ENCODE measurements at regions not wholly inside any gene's neighbourhood (a gene's known extent, or its start where the extent isn't known, plus 50 kb on each side); places are given as distances from the start of the nearest gene placed in this dataset.

DNA sequence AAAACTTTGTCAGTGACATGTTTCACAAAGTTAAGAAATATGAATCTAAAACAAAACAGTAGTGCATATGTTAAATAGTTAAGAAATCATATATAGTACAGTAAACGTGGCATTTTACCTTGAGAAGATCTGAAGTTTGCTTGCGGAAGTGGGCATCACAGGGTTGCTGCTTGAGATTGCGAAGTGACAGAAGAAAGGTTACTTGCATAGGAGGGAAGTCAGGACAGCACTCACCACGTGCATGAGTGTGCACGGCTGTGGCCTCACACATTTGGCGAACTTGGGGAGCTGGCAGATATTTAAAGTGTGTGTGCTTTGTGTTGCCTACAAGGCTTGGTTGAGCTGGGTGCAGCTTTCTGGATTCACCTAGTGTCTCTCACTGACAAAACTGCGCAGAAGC, 431.5 kb upstream of the ARID1B start:
- no peak overlapping the region for H3K4me3 ChIP-seq (ENCODE audit: low read depth, low read length)
- H3K9ac ChIP-seq (ENCODE audit: low read length), result no peak overlapping the region
- H3K27ac ChIP-seq (ENCODE audit: low read depth, low read length), result no peak overlapping the region
- no peaks in the 10 kb centered on the region for H3K9me3 ChIP-seq (ENCODE audit: control insufficient read depth, insufficient read depth, low read depth, low read length)
- no peaks in the 10 kb centered on the region for H3K36me3 ChIP-seq (ENCODE audit: control insufficient read depth, insufficient read depth, low read length)
- no peaks in the 10 kb centered on the region for H3K27me3 ChIP-seq (ENCODE audit: control insufficient read depth, insufficient read depth, low read length)
- H3K4me1 ChIP-seq (ENCODE audit: control insufficient read depth, insufficient read depth, low read length), result no peaks in the 10 kb centered on the region

DNA sequence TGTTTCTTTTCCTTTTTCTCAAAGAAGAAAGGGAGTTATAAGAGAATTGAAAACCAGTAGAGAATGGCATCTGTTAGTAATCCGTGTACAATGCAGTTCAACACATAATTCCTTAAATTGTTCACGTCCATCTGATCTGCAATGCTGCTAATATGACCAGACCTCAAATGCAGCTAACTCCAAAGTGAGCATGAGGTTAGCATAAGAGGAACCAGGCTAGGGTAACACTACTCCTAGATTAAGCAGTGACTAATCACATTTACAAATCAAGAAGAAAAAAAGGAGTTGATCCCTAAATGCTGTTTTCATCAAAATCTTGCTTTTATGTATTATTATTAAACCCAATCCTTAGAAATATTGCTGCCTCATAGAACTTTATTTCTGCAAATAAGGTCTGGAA, 432.7 kb upstream of the ARID1B start:
- no peaks in the 10 kb centered on the region for H3K4me1 ChIP-seq (ENCODE audit: control insufficient read depth, insufficient read depth, low read length)
- H3K36me3 ChIP-seq (ENCODE audit: control insufficient read depth, insufficient read depth, low read length), result no peaks in the 10 kb centered on the region
- H3K27me3 ChIP-seq (ENCODE audit: control insufficient read depth, insufficient read depth, low read length), result no peaks in the 10 kb centered on the region
- no peak overlapping the region for H3K9ac ChIP-seq (ENCODE audit: low read length)
- H3K9me3 ChIP-seq (ENCODE audit: control insufficient read depth, insufficient read depth, low read depth, low read length), result no peaks in the 10 kb centered on the region
- no peak overlapping the region for H3K4me3 ChIP-seq (ENCODE audit: low read depth, low read length)
- no peak overlapping the region for H3K27ac ChIP-seq (ENCODE audit: low read depth, low read length)

DNA sequence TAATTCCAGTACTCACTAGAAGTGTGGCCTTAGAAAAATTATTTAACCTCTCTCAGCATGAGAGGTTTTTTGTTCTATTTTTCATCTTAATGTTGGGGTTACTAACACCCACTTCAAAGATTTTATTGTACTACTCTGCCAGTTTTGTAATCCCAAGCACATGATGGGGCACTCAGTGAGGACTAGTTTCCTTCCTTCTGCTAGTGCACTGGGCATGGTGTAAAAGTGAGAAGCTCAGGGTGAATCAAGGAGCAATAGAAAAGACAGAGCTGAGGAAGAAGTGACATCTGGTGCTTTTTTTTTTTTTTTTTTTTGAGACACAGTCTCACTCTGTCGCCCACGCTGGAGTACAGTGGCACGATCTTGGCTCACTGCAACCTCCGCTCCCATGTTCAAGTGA, 439.4 kb upstream of the ARID1B start:
- H3K36me3 ChIP-seq (ENCODE audit: control insufficient read depth, insufficient read depth, low read length), result no peaks in the 10 kb centered on the region
- no peaks in the 10 kb centered on the region for H3K27me3 ChIP-seq (ENCODE audit: control insufficient read depth, insufficient read depth, low read length)
- no peaks in the 10 kb centered on the region for H3K4me1 ChIP-seq (ENCODE audit: control insufficient read depth, insufficient read depth, low read length)
- H3K27ac ChIP-seq (ENCODE audit: low read depth, low read length), result no peak overlapping the region
- peaks cover 2% of the 10 kb centered on the region; the same call in 1 of the 2 replicates for H3K9me3 ChIP-seq (ENCODE audit: control insufficient read depth, insufficient read depth, low read depth, low read length)
- H3K9ac ChIP-seq (ENCODE audit: low read length), result no peak overlapping the region
- no peak overlapping the region for H3K4me3 ChIP-seq (ENCODE audit: low read depth, low read length)

DNA sequence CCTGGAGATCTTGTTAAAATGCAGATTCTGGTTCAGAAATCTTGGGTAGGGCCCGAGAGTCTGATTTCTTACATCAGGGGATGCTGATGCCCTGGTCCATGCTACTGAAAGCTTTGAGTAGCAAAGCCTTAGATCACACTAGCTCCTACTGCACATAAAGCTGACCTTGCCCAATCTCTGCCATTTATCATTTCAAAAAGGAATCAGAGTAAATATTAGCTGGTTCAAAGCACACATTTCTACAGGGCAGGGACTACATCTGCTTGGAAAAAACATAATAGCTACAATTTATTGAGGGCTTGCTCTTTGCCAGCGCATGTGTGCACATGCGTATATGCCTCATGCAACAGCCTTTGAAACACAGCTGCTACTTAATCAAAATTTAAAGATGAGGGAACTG, 440.4 kb upstream of the ARID1B start:
- Histone ChIP-seq H3K9me3 (ENCODE audit: control insufficient read depth, insufficient read depth, low read depth, low read length) (peaks cover 11% of the 10 kb centered on the region), H3K4me1 (ENCODE audit: control insufficient read depth, insufficient read depth, low read length) (no peaks in the 10 kb centered on the region), H3K27me3 (ENCODE audit: control insufficient read depth, insufficient read depth, low read length) (no peaks in the 10 kb centered on the region), H3K27ac (ENCODE audit: low read depth, low read length) (no peak overlapping the region), H3K4me3 (ENCODE audit: low read depth, low read length) (no peak overlapping the region), H3K36me3 (ENCODE audit: control insufficient read depth, insufficient read depth, low read length) (no peaks in the 10 kb centered on the region), H3K9ac (ENCODE audit: low read length) (no peak overlapping the region)

DNA sequence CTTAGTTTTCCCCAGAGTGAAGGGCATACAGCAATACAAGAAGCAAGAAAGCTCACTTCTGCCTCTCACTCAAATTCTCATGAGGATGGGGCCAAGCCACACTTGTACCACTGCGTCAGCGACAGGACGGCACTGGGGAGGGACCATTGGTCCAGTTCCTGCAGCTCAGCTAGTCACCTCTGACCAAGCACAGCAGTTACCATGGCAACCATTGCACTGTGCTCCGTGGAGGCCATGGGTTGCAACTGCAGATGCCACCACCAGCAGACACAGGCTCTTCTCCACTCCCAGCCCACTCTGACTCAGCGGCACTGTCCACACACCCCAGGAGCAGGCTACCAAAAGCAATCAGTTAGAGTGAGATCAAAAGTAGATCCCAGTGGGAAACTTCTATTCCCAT, 441.1 kb upstream of the ARID1B start:
- Histone ChIP-seq H3K27ac (ENCODE audit: low read depth, low read length) (no peak overlapping the region), H3K27me3 (ENCODE audit: control insufficient read depth, insufficient read depth, low read length) (no peaks in the 10 kb centered on the region), H3K36me3 (ENCODE audit: control insufficient read depth, insufficient read depth, low read length) (no peaks in the 10 kb centered on the region), H3K4me3 (ENCODE audit: low read depth, low read length) (no peak overlapping the region), H3K9me3 (ENCODE audit: control insufficient read depth, insufficient read depth, low read depth, low read length) (peaks cover 11% of the 10 kb centered on the region), H3K9ac (ENCODE audit: low read length) (no peak overlapping the region), H3K4me1 (ENCODE audit: control insufficient read depth, insufficient read depth, low read length) (no peaks in the 10 kb centered on the region)

DNA sequence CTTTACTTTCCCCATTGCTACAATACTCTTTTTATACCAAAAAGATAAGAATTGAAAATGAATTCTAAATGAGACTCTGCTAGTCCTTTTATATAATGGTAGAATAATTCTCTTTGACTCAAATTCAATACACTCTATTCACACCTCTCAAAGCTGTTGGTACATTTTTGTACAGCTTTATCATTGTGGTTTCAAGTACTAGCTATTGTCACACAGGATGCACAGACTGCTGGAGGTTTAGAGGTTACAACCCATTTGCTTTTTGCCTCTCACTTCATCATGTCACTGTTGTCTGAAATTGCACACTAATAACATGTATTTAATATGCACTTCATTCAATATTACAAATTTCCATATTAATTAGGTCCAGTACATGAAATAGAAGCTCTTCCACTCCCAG, 442.2 kb upstream of the ARID1B start:
- Histone ChIP-seq H3K4me3 (ENCODE audit: low read depth, low read length) (no peak overlapping the region), H3K27ac (ENCODE audit: low read depth, low read length) (no peak overlapping the region), H3K9ac (ENCODE audit: low read length) (no peak overlapping the region), H3K27me3 (ENCODE audit: control insufficient read depth, insufficient read depth, low read length) (no peaks in the 10 kb centered on the region), H3K36me3 (ENCODE audit: control insufficient read depth, insufficient read depth, low read length) (no peaks in the 10 kb centered on the region), H3K9me3 (ENCODE audit: control insufficient read depth, insufficient read depth, low read depth, low read length) (peaks cover 11% of the 10 kb centered on the region), H3K4me1 (ENCODE audit: control insufficient read depth, insufficient read depth, low read length) (no peaks in the 10 kb centered on the region)

DNA sequence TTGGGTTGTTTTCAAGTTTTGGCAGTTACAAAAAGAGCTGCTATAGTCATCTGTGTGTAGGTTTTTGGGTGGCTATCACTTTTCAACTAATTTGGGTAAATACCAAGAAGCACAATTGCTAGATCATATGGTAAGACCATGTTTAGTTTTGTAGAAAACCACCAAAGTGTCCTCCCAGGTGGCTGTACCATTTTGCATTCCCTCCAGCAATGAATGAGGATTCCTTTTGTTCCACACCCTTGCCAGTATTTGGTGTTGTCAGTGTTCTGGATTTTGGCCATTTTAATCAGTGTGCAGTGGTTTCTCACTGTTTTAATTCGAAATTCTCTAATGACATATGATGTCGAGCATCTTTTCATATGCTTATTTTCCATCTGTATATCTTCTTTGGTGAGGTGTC, 457.5 kb upstream of the ARID1B start:
- no peaks in the 10 kb centered on the region for H3K9me3 ChIP-seq (ENCODE audit: control insufficient read depth, insufficient read depth, low read depth, low read length)
- no peak overlapping the region for H3K9ac ChIP-seq (ENCODE audit: low read length)
- no peak overlapping the region for H3K27ac ChIP-seq (ENCODE audit: low read depth, low read length)
- H3K4me1 ChIP-seq (ENCODE audit: control insufficient read depth, insufficient read depth, low read length), result no peaks in the 10 kb centered on the region
- no peaks in the 10 kb centered on the region for H3K36me3 ChIP-seq (ENCODE audit: control insufficient read depth, insufficient read depth, low read length)
- no peaks in the 10 kb centered on the region for H3K27me3 ChIP-seq (ENCODE audit: control insufficient read depth, insufficient read depth, low read length)
- H3K4me3 ChIP-seq (ENCODE audit: low read depth, low read length), result no peak overlapping the region

DNA sequence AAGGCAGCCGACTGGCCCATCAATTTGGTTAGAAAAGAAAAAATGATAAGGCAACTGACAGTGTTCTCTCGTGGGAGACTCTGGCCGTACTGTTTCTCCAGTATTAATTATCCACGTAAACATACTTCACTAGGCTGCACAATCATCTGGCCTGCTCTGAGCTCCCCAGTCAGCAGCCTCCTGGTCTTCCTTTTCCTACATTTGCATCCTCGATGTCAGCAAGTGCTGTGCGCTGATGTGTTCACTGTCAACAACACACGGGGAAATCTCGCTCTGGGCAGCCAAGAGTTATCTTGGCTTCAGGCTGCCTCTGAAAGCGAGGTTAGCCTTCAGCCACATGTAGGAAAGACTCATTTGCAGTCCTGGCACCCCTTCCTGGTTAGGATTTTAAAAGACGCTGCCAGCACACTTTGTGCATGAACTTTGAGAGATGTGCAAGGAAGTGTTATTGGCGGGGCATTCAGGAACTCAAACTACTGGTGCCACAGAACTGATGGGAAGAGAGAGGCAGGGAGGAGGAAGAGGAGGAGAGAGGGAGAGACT, 460.5 kb upstream of the ARID1B start:
- Histone ChIP-seq H3K4me3 (ENCODE audit: low read depth, low read length) (no peak overlapping the region), H3K9me3 (ENCODE audit: control insufficient read depth, insufficient read depth, low read depth, low read length) (no peaks in the 10 kb centered on the region), H3K9ac (ENCODE audit: low read length) (no peak overlapping the region), H3K27me3 (ENCODE audit: control insufficient read depth, insufficient read depth, low read length) (no peaks in the 10 kb centered on the region), H3K27ac (ENCODE audit: low read depth, low read length) (no peak overlapping the region), H3K36me3 (ENCODE audit: control insufficient read depth, insufficient read depth, low read length) (no peaks in the 10 kb centered on the region), H3K4me1 (ENCODE audit: control insufficient read depth, insufficient read depth, low read length) (no peaks in the 10 kb centered on the region)

DNA sequence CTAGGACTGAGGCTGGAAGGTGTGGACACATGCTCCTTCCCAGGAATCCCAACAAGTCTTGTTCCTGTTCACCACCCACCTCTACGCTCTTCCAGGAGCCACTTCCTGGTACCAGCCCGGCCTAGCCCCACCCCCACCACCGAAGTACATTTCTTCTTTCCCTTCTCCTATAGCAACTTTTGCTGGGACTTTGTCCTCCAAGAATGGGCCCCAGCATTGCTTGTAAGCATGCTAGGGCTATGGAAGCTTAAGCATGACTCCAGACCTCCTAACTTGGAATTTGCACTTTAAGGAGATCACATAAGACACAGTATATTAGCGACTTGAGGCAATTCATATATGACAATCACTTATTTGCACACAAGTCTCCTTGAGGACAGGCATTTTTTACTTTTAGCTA, 462.0 kb upstream of the ARID1B start:
- no peaks in the 10 kb centered on the region for H3K36me3 ChIP-seq (ENCODE audit: control insufficient read depth, insufficient read depth, low read length)
- H3K27me3 ChIP-seq (ENCODE audit: control insufficient read depth, insufficient read depth, low read length), result no peaks in the 10 kb centered on the region
- H3K4me1 ChIP-seq (ENCODE audit: control insufficient read depth, insufficient read depth, low read length), result no peaks in the 10 kb centered on the region
- no peak overlapping the region for H3K4me3 ChIP-seq (ENCODE audit: low read depth, low read length)
- no peak overlapping the region for H3K27ac ChIP-seq (ENCODE audit: low read depth, low read length)
- no peaks in the 10 kb centered on the region for H3K9me3 ChIP-seq (ENCODE audit: control insufficient read depth, insufficient read depth, low read depth, low read length)
- no peak overlapping the region for H3K9ac ChIP-seq (ENCODE audit: low read length)

DNA sequence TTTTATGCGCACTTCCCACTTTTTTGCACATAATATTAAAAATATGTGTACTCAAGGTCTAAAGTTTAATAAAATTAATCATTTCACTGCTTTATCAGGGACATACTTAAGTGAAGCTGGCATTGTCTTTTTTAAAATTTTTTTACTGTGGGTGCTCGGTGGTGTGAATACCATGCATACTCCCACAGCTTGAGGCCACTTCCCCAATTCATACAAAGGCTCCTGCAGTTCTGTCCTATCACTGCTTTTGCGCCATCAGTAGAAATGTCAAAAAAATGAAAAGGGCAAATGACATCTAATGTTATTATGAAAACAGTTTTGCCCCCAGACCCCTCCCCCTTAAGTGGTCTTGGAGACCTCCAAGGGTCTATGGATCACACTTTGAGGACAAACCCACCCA, 464.1 kb upstream of the ARID1B start:
- no peaks in the 10 kb centered on the region for H3K4me1 ChIP-seq (ENCODE audit: control insufficient read depth, insufficient read depth, low read length)
- H3K27ac ChIP-seq (ENCODE audit: low read depth, low read length), result no peak overlapping the region
- no peaks in the 10 kb centered on the region for H3K9me3 ChIP-seq (ENCODE audit: control insufficient read depth, insufficient read depth, low read depth, low read length)
- no peak overlapping the region for H3K4me3 ChIP-seq (ENCODE audit: low read depth, low read length)
- no peak overlapping the region for H3K9ac ChIP-seq (ENCODE audit: low read length)
- H3K27me3 ChIP-seq (ENCODE audit: control insufficient read depth, insufficient read depth, low read length), result no peaks in the 10 kb centered on the region
- H3K36me3 ChIP-seq (ENCODE audit: control insufficient read depth, insufficient read depth, low read length), result no peaks in the 10 kb centered on the region

DNA sequence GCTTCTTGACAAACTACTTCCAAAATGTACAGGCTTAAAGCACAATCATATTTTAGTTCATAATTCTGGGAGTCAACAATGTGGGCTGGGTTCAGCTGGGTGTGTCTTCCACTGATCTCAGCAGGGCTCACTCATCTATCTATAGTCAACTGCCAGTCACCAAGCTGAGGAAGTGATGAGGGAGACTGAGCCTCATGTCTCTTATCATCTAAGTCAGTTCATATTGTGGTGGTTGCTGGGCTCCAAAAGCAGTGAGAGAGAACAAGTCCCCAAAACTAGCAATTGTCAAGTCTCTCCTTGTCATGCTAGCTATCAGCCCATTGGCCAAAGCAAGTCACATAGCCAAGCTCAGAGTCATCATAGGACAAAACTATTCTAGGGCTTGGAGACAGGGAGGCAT, 465.9 kb upstream of the ARID1B start:
- H3K27ac ChIP-seq (ENCODE audit: low read depth, low read length), result no peak overlapping the region
- no peaks in the 10 kb centered on the region for H3K9me3 ChIP-seq (ENCODE audit: control insufficient read depth, insufficient read depth, low read depth, low read length)
- no peaks in the 10 kb centered on the region for H3K27me3 ChIP-seq (ENCODE audit: control insufficient read depth, insufficient read depth, low read length)
- H3K4me1 ChIP-seq (ENCODE audit: control insufficient read depth, insufficient read depth, low read length), result no peaks in the 10 kb centered on the region
- no peak overlapping the region for H3K4me3 ChIP-seq (ENCODE audit: low read depth, low read length)
- no peak overlapping the region for H3K9ac ChIP-seq (ENCODE audit: low read length)
- no peaks in the 10 kb centered on the region for H3K36me3 ChIP-seq (ENCODE audit: control insufficient read depth, insufficient read depth, low read length)

DNA sequence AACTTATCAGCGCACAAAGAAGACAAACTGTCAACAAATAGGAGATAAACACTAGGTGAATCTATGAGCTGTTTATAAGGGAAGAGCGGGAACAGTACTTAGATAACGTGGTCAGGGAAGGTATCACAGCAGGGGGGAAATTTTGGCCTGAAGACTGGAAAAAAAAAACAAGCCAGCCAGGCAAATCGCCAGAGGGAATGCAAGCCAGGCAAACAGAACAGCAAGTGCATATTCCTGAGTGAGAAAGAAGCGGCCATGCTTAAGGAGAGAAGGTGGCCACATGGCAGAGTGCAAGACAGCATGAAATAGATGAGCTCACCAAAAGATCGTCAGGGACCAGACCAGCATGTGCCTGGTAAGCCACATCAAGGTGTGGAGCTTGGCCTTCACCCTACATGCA, 466.5 kb upstream of the ARID1B start:
- Histone ChIP-seq H3K27me3 (ENCODE audit: control insufficient read depth, insufficient read depth, low read length) (no peaks in the 10 kb centered on the region), H3K27ac (ENCODE audit: low read depth, low read length) (no peak overlapping the region), H3K4me1 (ENCODE audit: control insufficient read depth, insufficient read depth, low read length) (no peaks in the 10 kb centered on the region), H3K9ac (ENCODE audit: low read length) (no peak overlapping the region), H3K9me3 (ENCODE audit: control insufficient read depth, insufficient read depth, low read depth, low read length) (no peaks in the 10 kb centered on the region), H3K36me3 (ENCODE audit: control insufficient read depth, insufficient read depth, low read length) (no peaks in the 10 kb centered on the region), H3K4me3 (ENCODE audit: low read depth, low read length) (no peak overlapping the region)
